Upper lobe of right lung (tissue), 1 donor: ENCODE measurements at regions not wholly inside any gene's neighbourhood (a gene's known extent, or its start where the extent isn't known, plus 50 kb on each side); places are given as distances from the start of the nearest gene placed in this dataset.
"Not testable (repeated sequence)": the region's sequence is repeated elsewhere in the genome, so short reads cannot be mapped to it uniquely, and the experiment has no call there.

ENCODE experiments used
- ATAC-seq: fragments of 200-7000 bp; cut with Tn5 transposase; one replicate; pipeline ENCODE4 v1.9.1; 2020; ENCODE audit warnings: mild to moderate bottlenecking, moderate library complexity
- DNase-seq: peaks from one replicate; pipeline ENCODE4 v3.0.0-alpha.2; 2020
- H3K27ac ChIP-seq: fragments of 200-600 bp; one replicate; pipeline ENCODE4 v1.8.0; 2022
- H3K27me3 ChIP-seq: fragments of 200-600 bp; one replicate; pipeline ENCODE4 v1.8.0; 2022; ENCODE audit warnings: mild to moderate bottlenecking
- H3K36me3 ChIP-seq: fragments of 200-600 bp; one replicate; pipeline ENCODE4 v1.8.0; 2022
- H3K4me1 ChIP-seq: fragments of 200-600 bp; one replicate; pipeline ENCODE4 v1.8.0; 2022
- H3K4me3 ChIP-seq: fragments of 200-600 bp; one replicate; pipeline ENCODE4 v1.8.0; 2022; ENCODE audit warnings: mild to moderate bottlenecking
- H3K9me3 ChIP-seq: fragments of 200-600 bp; one replicate; pipeline ENCODE4 v1.8.0; 2022
- CTCF ChIP-seq: fragments of 200-600 bp; IDR thresholded peaks from one replicate; pipeline ENCODE4 v1.8.0; 2022; ENCODE audit warnings: antibody characterized with exemption
- intact Hi-C: fragments of 100-400 bp; cut with DNase I; formaldehyde crosslinking; loops from one replicate; pipeline ENCODE4 v1.11.0; 2022
- donor health status: DM: no; HTN: yes; CAD: no; lungs with severe emphysema.

- DNase-seq (no peak), ATAC-seq (no peak)
- Histone ChIP-seq H3K36me3 (no peaks in the 10 kb centered on the region), H3K4me3 (no peak overlapping the region), H3K4me1 (no peaks in the 10 kb centered on the region), H3K27ac (no peak overlapping the region), H3K27me3 (no peaks in the 10 kb centered on the region), H3K9me3 (no peaks in the 10 kb centered on the region)
- intact Hi-C loops: no loop called here
- no peak for TF ChIP-seq CTCF
Observed at GRCh38 chr6:150499882-150500312, 99.8 kb upstream of the PLEKHG1 start.

GRCh38 chr6:150500568-150500967 is 99.1 kb upstream of the PLEKHG1 start:
- DNase-seq, ATAC-seq, intact Hi-C loops, H3K27me3 ChIP-seq, H3K9me3 ChIP-seq, H3K36me3 ChIP-seq, H3K4me1 ChIP-seq, H3K27ac ChIP-seq, H3K4me3 ChIP-seq: not testable (repeated sequence)

- ATAC-seq: no peak
- no peaks in the 10 kb centered on the region for H3K27me3 ChIP-seq
- intact Hi-C loops: no loop called here
Observed at GRCh38 chr6:150503041-150503440, 96.6 kb upstream of the PLEKHG1 start.

GRCh38 chr6:150503586-150504339 is 95.9 kb upstream of the PLEKHG1 start:
- Histone ChIP-seq H3K4me3 (no peak overlapping the region), H3K4me1 (no peaks in the 10 kb centered on the region), H3K27me3 (no peaks in the 10 kb centered on the region), H3K27ac (no peak overlapping the region), H3K36me3 (no peaks in the 10 kb centered on the region), H3K9me3 (no peaks in the 10 kb centered on the region)
- no peak for DNase-seq
- intact Hi-C loops: no loop called here
- no peak for ATAC-seq
- no peak for TF ChIP-seq CTCF

More at GRCh38 chr6:150503041-150503440, 96.6 kb upstream of the PLEKHG1 start:
- DNase-seq: no peak
- H3K4me1 ChIP-seq: no peaks in the 10 kb centered on the region
- no peaks in the 10 kb centered on the region for H3K9me3 ChIP-seq
- H3K27ac ChIP-seq: no peak overlapping the region
- no peaks in the 10 kb centered on the region for H3K36me3 ChIP-seq
- TF ChIP-seq CTCF: no peak
- no peak overlapping the region for H3K4me3 ChIP-seq

GRCh38 chr6:150507361-150507760 is 92.3 kb upstream of the PLEKHG1 start:
- H3K27me3 ChIP-seq, DNase-seq, H3K4me3 ChIP-seq, H3K36me3 ChIP-seq, H3K27ac ChIP-seq, intact Hi-C loops, ATAC-seq, H3K4me1 ChIP-seq, H3K9me3 ChIP-seq: not testable (repeated sequence)

GRCh38 chr6:150510576-150510975 is 89.1 kb upstream of the PLEKHG1 start:
- Histone ChIP-seq H3K9me3 (no peaks in the 10 kb centered on the region), H3K4me3 (no peak overlapping the region), H3K36me3 (no peaks in the 10 kb centered on the region), H3K4me1 (no peaks in the 10 kb centered on the region), H3K27me3 (no peaks in the 10 kb centered on the region), H3K27ac (no peak overlapping the region)
- DNase-seq (no peak), ATAC-seq (no peak)
- intact Hi-C loops: no loop called here
- no peak for TF ChIP-seq CTCF

- Histone ChIP-seq H3K36me3 (no peaks in the 10 kb centered on the region), H3K4me3 (no peak overlapping the region), H3K4me1 (no peaks in the 10 kb centered on the region), H3K27me3 (no peaks in the 10 kb centered on the region), H3K27ac (no peak overlapping the region), H3K9me3 (no peaks in the 10 kb centered on the region)
- DNase-seq (no peak), ATAC-seq (no peak)
- no peak for TF ChIP-seq CTCF
- intact Hi-C loops: no loop called here
Observed at GRCh38 chr6:150511313-150511712, 88.4 kb upstream of the PLEKHG1 start.
